Thymus (tissue), 11 donors: ENCODE measurements at regions not wholly inside any gene's neighbourhood (a gene's known extent, or its start where the extent isn't known, plus 50 kb on each side); places are given as distances from the start of the nearest gene placed in this dataset.

ENCODE experiments used
- DNase-seq, 9 donors: peaks; one replicate each; pipeline ENCODE4 v3.0.0-alpha.2; 2013; ENCODE audit warnings: low spot score in 9 of 9, low read depth in 6 of 9, missing footprints in 1 of 9
- H3K27ac ChIP-seq, 2 donors: one replicate each; pipeline ENCODE4 v1.5.1; 2013; ENCODE audit warnings: control low read depth in 1 of 2, low read depth in 1 of 2, low read length in 1 of 2, mild to moderate bottlenecking in 1 of 2, moderate library complexity in 1 of 2
- H3K27me3 ChIP-seq, 2 donors: one replicate each; pipeline ENCODE4 v1.5.1; 2013; ENCODE audit warnings: low read length in 1 of 2; ENCODE audit not compliant: control insufficient read depth in 2 of 2, insufficient read depth in 1 of 2
- H3K36me3 ChIP-seq, 2 donors: one replicate each; pipeline ENCODE4 v1.5.1; 2013; ENCODE audit warnings: low read length in 1 of 2, mild to moderate bottlenecking in 1 of 2, moderate library complexity in 1 of 2; ENCODE audit not compliant: control insufficient read depth in 2 of 2, insufficient read depth in 2 of 2
- H3K4me1 ChIP-seq, 2 donors: one replicate each; pipeline ENCODE4 v1.5.1; 2013; ENCODE audit warnings: low read length in 2 of 2; ENCODE audit not compliant: control insufficient read depth in 2 of 2, insufficient read depth in 2 of 2
- H3K4me3 ChIP-seq, 2 donors: one replicate each; pipeline ENCODE4 v1.5.1; 2013; ENCODE audit warnings: low read length in 2 of 2, control low read depth in 1 of 2, mild to moderate bottlenecking in 1 of 2
- H3K9me3 ChIP-seq, 2 donors: one replicate each; pipeline ENCODE4 v1.5.1; 2013; ENCODE audit warnings: low read length in 1 of 2, mild to moderate bottlenecking in 1 of 2; ENCODE audit not compliant: control insufficient read depth in 2 of 2, insufficient read depth in 1 of 2
- WGBS: extraction: QIAGEN DNeasy Blood & Tissue Kit; methylation state at CpG from one replicate; pipeline ENCODE4 v1.1.7; 2013; 5-methylcytosine and 5-hydroxymethylcytosine counted together
- donor health status: healthy.

DNA sequence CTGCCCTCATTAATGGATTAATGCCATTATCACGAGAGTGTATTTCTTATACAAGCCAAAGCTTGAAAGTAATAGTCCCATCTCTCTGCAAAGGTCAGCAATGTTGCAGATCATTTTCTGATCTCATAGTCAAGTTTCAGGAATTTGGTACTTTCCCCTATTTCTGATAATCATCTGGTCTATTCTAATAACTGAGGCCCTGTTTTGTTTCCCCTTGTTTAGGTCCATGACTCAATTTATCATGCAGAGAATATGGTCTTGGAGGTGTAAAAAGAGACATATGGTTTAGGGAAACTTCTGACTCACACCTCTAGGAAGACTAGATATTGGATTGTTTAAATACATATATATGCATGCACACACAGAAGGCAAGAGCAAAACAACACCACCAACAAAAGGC is 339.3 kb upstream of the NUDT12 start:
- H3K27me3 ChIP-seq = no peaks in the 10 kb centered on the region
- H3K4me1 ChIP-seq = no peaks in the 10 kb centered on the region
- WGBS = 98% methylated on average over 1 of the region's 1 CpG
- DNase-seq = no peak
- no peak overlapping the region for H3K4me3 ChIP-seq
- H3K27ac ChIP-seq = no peak overlapping the region
- H3K9me3 ChIP-seq = peaks cover 0 to 2% of the 10 kb centered on the region in 2 donors
- H3K36me3 ChIP-seq = no peaks in the 10 kb centered on the region

DNA sequence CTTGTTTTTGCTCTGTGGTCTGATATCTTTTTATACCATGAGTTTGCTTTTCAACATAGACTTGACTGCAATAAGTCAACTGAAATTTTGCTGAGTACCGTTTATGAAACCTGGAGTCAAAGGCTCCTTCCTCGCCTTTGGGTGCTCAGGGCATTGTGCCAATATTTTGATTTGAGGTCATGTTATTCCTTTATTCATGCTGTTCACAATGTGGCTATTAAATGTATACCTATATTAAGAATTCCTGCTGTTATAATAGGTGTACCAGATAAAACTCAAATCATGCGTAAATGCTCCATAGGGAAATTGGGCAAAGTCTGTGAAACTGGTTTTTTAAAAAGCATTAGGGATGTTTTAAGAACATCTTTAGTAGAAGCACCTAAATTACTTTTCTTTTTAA is 334.0 kb upstream of the NUDT12 start:
- H3K27ac ChIP-seq = no peak overlapping the region
- H3K9me3 ChIP-seq = no peaks in the 10 kb centered on the region
- no peak overlapping the region for H3K4me3 ChIP-seq
- no peaks in the 10 kb centered on the region for H3K27me3 ChIP-seq
- WGBS = 94% methylated on average over 3 of the region's 3 CpGs
- no peaks in the 10 kb centered on the region for H3K36me3 ChIP-seq
- H3K4me1 ChIP-seq = no peaks in the 10 kb centered on the region
- no peak for DNase-seq

DNA sequence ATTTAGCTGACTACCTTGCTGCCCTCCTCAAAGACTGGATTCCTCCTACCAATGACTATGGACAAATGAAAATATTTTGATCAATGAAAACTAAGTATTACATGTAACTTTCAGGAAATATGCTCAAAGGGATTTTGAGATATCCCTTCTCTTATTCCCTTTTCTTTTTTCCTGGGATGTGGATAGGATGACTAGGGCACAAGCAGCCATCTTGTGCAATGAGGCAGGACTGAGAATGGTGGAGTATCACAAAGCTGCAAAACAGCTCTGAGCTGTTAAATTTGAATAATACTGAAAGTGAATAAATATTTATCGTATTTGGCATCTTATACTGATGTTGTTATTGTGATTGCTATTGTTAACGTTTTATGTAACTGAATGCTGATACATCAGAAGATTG is 333.1 kb upstream of the NUDT12 start:
- no peaks in the 10 kb centered on the region for H3K9me3 ChIP-seq
- no peaks in the 10 kb centered on the region for H3K27me3 ChIP-seq
- WGBS = 93% methylated on average over 2 of the region's 2 CpGs
- no peak for DNase-seq
- H3K27ac ChIP-seq = no peak overlapping the region
- no peaks in the 10 kb centered on the region for H3K4me1 ChIP-seq
- H3K4me3 ChIP-seq = no peak overlapping the region
- H3K36me3 ChIP-seq = no peaks in the 10 kb centered on the region

DNA sequence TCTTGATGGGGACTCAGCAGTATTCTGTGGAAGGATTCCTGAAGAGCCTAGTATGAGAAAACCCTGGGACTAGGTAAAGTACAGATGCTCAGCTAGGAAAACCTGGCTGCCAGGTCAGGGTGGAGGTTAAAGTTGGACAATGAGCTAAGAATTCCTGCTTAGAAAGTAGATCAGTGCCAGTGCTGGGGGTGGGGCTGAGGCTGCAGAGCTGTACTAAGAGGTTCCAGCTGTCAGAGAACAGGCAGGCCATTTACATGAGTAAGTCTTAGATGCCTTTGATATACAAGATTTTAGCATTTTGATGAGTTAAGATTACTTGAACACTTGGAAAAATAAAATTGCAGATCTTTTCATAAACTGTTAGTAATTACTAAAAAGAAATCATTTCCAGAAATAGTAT is 332.3 kb upstream of the NUDT12 start:
- Histone ChIP-seq H3K4me3 (no peak overlapping the region), H3K9me3 (no peaks in the 10 kb centered on the region), H3K27me3 (no peaks in the 10 kb centered on the region), H3K27ac (no peak overlapping the region), H3K36me3 (no peaks in the 10 kb centered on the region), H3K4me1 (no peaks in the 10 kb centered on the region)
- DNase-seq = no peak

DNA sequence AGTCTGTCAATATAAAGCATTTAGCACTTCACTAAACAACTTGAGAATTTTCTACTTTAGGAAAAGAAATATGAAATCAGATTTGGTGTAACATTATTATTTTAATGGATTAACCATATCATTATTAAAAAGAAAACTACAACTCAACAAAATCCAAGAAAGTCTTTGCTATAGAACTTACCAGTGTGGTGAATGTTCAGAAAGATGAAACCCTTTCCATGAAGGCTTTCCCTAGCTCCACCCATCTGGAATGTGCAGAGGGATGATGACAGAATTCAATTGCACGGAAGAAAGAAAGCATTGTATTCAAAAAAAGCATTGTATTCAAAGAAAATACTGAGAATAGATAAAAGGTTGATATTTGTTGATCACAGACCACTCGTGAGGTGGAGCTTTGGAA is 328.6 kb upstream of the NUDT12 start:
- DNase-seq = no peak
- no peak overlapping the region for H3K4me3 ChIP-seq
- no peaks in the 10 kb centered on the region for H3K27me3 ChIP-seq
- no peaks in the 10 kb centered on the region for H3K4me1 ChIP-seq
- 84% methylated on average over 2 of the region's 2 CpGs for WGBS
- no peak overlapping the region for H3K27ac ChIP-seq
- H3K9me3 ChIP-seq = no peaks in the 10 kb centered on the region
- no peaks in the 10 kb centered on the region for H3K36me3 ChIP-seq

DNA sequence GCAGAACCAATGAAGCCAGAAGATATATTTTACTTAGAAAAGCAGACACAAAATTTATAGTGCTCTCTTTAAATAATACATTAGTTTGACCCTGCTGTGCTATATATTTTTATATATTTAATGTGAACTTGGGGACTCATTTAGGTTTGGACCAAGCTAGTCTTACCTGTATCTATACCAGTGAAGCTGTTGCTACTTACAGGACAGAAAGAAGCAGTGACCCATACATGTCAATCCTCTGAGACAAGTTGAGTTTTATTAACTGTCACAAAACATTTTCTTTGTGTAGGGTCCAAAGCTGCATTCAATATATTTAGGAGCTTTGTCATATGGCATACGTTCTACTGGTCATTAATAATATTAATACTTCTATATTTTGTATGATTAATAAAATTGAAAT is 327.7 kb upstream of the NUDT12 start:
- Histone ChIP-seq H3K27me3 (no peaks in the 10 kb centered on the region), H3K27ac (no peak overlapping the region), H3K4me3 (no peak overlapping the region), H3K9me3 (no peaks in the 10 kb centered on the region), H3K36me3 (no peaks in the 10 kb centered on the region), H3K4me1 (no peaks in the 10 kb centered on the region)
- 86% methylated on average over 1 of the region's 1 CpG for WGBS
- DNase-seq = no peak

DNA sequence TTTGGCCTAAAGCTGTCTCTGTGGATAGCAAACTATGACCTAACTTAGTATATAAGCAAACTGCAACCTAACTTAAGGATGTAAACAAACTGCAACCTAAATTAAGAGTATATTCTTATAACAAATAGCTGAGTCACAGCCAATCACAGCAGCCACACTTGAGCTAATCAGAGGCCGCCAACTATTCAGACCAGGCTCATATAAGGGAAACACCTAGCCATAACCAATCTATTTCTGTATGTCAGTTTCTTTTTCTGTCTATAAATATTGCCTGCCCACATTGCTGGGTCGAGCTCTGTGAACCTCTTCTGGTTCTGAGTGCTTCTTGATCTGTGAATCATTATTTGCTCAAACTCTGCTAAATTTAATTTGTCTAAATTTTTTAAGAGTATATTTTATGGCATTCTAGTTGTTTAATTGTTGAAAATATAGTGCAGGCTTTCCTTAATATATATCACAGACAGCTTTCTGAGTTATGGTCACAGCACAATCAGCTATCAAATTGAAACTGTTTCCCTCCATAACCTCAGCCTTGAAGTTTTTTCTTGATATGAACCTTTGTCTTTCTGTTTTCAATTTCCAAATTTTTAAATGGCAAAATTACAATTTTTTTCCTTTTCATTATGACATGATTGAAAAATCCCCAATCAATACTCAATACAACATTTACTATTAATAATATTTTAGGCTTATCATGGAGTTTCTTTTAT is 327.1 kb upstream of the NUDT12 start:
- no peak for DNase-seq
- no peak overlapping the region for H3K27ac ChIP-seq
- WGBS = 83% methylated on average over 2 of the region's 2 CpGs
- no peaks in the 10 kb centered on the region for H3K4me1 ChIP-seq
- H3K36me3 ChIP-seq = no peaks in the 10 kb centered on the region
- no peaks in the 10 kb centered on the region for H3K9me3 ChIP-seq
- H3K27me3 ChIP-seq = no peaks in the 10 kb centered on the region
- no peak overlapping the region for H3K4me3 ChIP-seq

DNA sequence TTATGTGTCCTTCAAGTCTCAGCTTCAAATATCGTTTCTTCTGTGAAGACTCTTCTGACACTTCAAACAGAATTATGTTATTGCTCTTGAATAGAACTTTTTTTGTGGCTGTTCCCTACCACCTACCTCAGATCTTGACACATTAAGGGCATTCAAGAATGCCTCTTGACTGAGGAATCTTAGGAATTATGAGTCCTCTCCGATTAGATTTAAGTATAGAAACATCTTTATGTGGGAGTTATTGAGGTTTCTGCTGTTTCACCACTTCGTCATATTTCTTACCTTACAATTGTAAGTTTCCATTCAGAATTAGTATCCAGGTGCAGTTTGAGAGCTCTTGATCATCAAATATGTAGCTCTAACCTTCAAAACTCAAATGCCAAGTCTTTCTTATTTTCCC is 324.2 kb upstream of the NUDT12 start:
- 90% methylated on average over 3 of the region's 3 CpGs for WGBS
- Histone ChIP-seq H3K27me3 (no peaks in the 10 kb centered on the region), H3K4me3 (no peak overlapping the region), H3K36me3 (no peaks in the 10 kb centered on the region), H3K4me1 (no peaks in the 10 kb centered on the region), H3K9me3 (no peaks in the 10 kb centered on the region), H3K27ac (no peak overlapping the region)
- no peak for DNase-seq

DNA sequence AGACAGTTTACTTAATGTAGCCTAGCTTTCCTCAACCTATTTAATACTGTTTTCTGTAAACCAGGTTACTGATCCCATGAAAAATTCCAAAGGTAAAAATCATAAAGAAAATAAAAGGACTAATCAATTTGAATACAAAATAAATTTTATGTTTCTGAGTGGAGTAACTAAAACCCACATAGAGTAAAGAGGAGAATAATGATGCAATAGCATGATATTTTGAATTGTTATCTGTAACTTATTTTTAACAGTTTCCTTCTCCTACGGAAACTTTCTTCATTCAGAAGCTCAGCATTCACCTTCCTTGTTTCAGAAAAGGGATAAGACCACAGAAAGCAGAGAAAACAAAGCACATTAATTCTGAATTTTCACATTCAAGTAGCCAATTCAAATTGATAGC is 320.6 kb upstream of the NUDT12 start:
- Histone ChIP-seq H3K36me3 (no peaks in the 10 kb centered on the region), H3K27ac (no peak overlapping the region), H3K9me3 (no peaks in the 10 kb centered on the region), H3K4me1 (no peaks in the 10 kb centered on the region), H3K27me3 (no peaks in the 10 kb centered on the region), H3K4me3 (no peak overlapping the region)
- 91% methylated on average over 1 of the region's 1 CpG for WGBS
- DNase-seq = no peak

DNA sequence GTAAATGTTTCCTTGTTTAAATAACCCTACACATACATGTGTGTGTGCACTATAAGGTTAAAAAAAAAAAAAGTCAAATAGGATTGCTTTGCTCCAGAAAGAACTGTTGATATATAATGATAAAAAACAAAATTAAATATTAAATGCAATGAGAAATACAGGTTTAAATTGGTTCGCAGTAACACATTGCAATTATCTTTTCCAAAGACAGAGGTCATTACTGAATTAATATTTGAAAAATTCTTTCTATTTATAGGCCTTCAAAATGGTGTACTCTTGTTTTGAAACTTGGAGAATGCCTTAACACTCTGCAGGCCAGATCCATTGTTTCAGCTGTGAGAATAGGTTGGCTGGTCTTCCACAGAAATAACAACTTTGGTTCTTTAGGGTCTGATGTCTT is 319.0 kb upstream of the NUDT12 start:
- Histone ChIP-seq H3K4me3 (no peak overlapping the region), H3K4me1 (no peaks in the 10 kb centered on the region), H3K9me3 (no peaks in the 10 kb centered on the region), H3K36me3 (no peaks in the 10 kb centered on the region), H3K27ac (no peak overlapping the region), H3K27me3 (no peaks in the 10 kb centered on the region)
- 99% methylated on average over 1 of the region's 1 CpG for WGBS
- no peak for DNase-seq
